Neural progenitor cell (in vitro differentiated cells): ENCODE measurements at regions not wholly inside any gene's neighbourhood (a gene's known extent, or its start where the extent isn't known, plus 50 kb on each side); places are given as distances from the start of the nearest gene placed in this dataset.

Experiments used
- DNase-seq: peaks from one replicate; pipeline ENCODE4 v3.0.0-alpha.2; 2016; ENCODE audit warnings: low spot score
- H2AFZ ChIP-seq: fragments of 200-600 bp; sonication (generic); replicated peaks from 2 replicates; pipeline ENCODE4 v1.6.1; 2016; ENCODE audit warnings: antibody characterized with exemption
- H3F3A ChIP-seq: fragments of 200-600 bp; sonication (generic); 2 replicates; pipeline ENCODE4 v1.6.1; 2016; ENCODE audit warnings: antibody characterized with exemption, low read depth
- H3K27ac ChIP-seq: fragments of 200-600 bp; sonication (generic); 2 replicates; pipeline ENCODE4 v1.5.1; 2016; ENCODE audit warnings: mild to moderate bottlenecking
- H3K27me3 ChIP-seq: fragments of 200-600 bp; sonication (generic); 2 replicates; pipeline ENCODE4 v1.6.1; 2016; ENCODE audit warnings: mild to moderate bottlenecking, moderate library complexity
- H3K36me3 ChIP-seq: fragments of 200-600 bp; sonication (generic); 2 replicates; pipeline ENCODE4 v1.5.1; 2016
- H3K4me1 ChIP-seq: fragments of 200-600 bp; sonication (generic); 2 replicates; pipeline ENCODE4 v1.6.1; 2016; ENCODE audit warnings: mixed run types
- H3K4me2 ChIP-seq: fragments of 200-600 bp; sonication (generic); 2 replicates; pipeline ENCODE4 v1.6.1; 2016
- H3K4me3 ChIP-seq: fragments of 200-600 bp; sonication (generic); 2 replicates; pipeline ENCODE4 v1.5.1; 2016
- H3K79me2 ChIP-seq: fragments of 200-600 bp; sonication (generic); 2 replicates; pipeline ENCODE4 v1.6.1; 2016; ENCODE audit warnings: low read depth
- H3K9ac ChIP-seq: fragments of 200-600 bp; sonication (generic); 2 replicates; pipeline ENCODE4 v1.6.1; 2016
- H3K9me3 ChIP-seq: fragments of 200-600 bp; sonication (generic); 2 replicates; pipeline ENCODE4 v1.5.1; 2016; ENCODE audit warnings: low read depth
- H4K20me1 ChIP-seq: fragments of 200-600 bp; sonication (generic); 2 replicates; pipeline ENCODE4 v1.6.1; 2016; ENCODE audit warnings: low read depth
- H3K27ac Mint-ChIP-seq: 3 replicates; pipeline ENCODE4 v1.8.0; 2021; ENCODE audit warnings: mixed read lengths
- H3K27me3 Mint-ChIP-seq: 2 replicates; pipeline ENCODE4 v1.8.0; 2022; ENCODE audit warnings: low read depth, mild to moderate bottlenecking, inconsistent platforms, moderate library complexity, mixed read lengths; ENCODE audit not compliant: insufficient read depth
- H3K36me3 Mint-ChIP-seq: 3 replicates; pipeline ENCODE4 v1.8.0; 2021; ENCODE audit warnings: mixed read lengths
- H3K4me1 Mint-ChIP-seq: 3 replicates; pipeline ENCODE4 v1.8.0; 2021; ENCODE audit warnings: mixed read lengths
- H3K4me3 Mint-ChIP-seq: 3 replicates; pipeline ENCODE4 v1.8.0; 2021; ENCODE audit warnings: mild to moderate bottlenecking, moderate library complexity, mixed read lengths
- H3K9me3 Mint-ChIP-seq: 3 replicates; pipeline ENCODE4 v1.8.0; 2020; ENCODE audit warnings: mixed read lengths
- EZH2 ChIP-seq: fragments of 200-600 bp; sonication (generic); IDR thresholded peaks from 2 replicates; pipeline ENCODE4 v1.6.1; 2017; ENCODE audit warnings: antibody characterized with exemption, mild to moderate bottlenecking, moderate library complexity
- EZH2phosphoT487 ChIP-seq: fragments of 200-600 bp; sonication (generic); IDR thresholded peaks from 2 replicates; pipeline ENCODE4 v1.6.1; 2017; ENCODE audit warnings: antibody characterized with exemption
- TF ChIP-seq, protein P1 (sequence below): fragments of 200-600 bp; sonication (generic); IDR thresholded peaks from 2 replicates; pipeline ENCODE4 v1.5.1; 2017; ENCODE audit warnings: antibody characterized with exemption, mild to moderate bottlenecking

DNA sequence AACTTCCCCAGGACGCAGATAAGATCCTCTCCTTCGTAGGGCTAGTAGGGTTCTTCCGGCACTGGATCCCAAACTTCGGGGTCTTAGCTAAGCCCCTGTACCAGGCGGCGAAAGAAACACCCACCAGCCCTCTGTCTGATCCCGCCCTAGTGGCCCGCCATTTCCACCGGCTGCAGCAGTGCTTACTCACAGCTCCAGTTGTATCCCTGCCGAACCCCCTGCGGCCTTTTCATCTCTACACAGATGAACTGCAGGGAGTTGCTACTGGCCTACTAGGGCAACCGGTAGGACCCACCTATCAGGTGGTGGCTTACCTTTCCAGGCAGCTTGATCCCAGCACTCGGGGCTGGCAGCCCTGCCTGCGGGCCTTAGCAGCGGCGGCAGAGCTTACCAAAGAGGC lies 961.2 kb downstream of the RPA4 start:
- Histone ChIP-seq H3K36me3 (no peaks in the 10 kb centered on the region), H3K9me3 (no peaks in the 10 kb centered on the region), H3K27me3 (no peaks in the 10 kb centered on the region), H3K79me2 (no peaks in the 10 kb centered on the region), H4K20me1 (no peaks in the 10 kb centered on the region), H3K4me3 (no peak overlapping the region), H3K27ac (no peak overlapping the region), H3F3A (no peaks in the 10 kb centered on the region), H3K4me2 (no peak overlapping the region), H3K9ac (no peak overlapping the region), H2AFZ (no peak overlapping the region), H3K4me1 (no peaks in the 10 kb centered on the region)
- no peak overlapping the region for H3K4me3 Mint-ChIP-seq
- H3K27ac Mint-ChIP-seq = no peak overlapping the region
- H3K36me3 Mint-ChIP-seq = peaks cover 35% of the 10 kb centered on the region
- DNase-seq = no peak
- no peaks in the 10 kb centered on the region for H3K4me1 Mint-ChIP-seq
- peaks cover 13% of the 10 kb centered on the region for H3K27me3 Mint-ChIP-seq
- H3K9me3 Mint-ChIP-seq = peaks cover 74% of the 10 kb centered on the region
- TF ChIP-seq EZH2phosphoT487 = no peak
- TF ChIP-seq, protein P1, sequence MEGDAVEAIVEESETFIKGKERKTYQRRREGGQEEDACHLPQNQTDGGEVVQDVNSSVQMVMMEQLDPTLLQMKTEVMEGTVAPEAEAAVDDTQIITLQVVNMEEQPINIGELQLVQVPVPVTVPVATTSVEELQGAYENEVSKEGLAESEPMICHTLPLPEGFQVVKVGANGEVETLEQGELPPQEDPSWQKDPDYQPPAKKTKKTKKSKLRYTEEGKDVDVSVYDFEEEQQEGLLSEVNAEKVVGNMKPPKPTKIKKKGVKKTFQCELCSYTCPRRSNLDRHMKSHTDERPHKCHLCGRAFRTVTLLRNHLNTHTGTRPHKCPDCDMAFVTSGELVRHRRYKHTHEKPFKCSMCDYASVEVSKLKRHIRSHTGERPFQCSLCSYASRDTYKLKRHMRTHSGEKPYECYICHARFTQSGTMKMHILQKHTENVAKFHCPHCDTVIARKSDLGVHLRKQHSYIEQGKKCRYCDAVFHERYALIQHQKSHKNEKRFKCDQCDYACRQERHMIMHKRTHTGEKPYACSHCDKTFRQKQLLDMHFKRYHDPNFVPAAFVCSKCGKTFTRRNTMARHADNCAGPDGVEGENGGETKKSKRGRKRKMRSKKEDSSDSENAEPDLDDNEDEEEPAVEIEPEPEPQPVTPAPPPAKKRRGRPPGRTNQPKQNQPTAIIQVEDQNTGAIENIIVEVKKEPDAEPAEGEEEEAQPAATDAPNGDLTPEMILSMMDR = no peak
- TF ChIP-seq EZH2 = no peak

DNA sequence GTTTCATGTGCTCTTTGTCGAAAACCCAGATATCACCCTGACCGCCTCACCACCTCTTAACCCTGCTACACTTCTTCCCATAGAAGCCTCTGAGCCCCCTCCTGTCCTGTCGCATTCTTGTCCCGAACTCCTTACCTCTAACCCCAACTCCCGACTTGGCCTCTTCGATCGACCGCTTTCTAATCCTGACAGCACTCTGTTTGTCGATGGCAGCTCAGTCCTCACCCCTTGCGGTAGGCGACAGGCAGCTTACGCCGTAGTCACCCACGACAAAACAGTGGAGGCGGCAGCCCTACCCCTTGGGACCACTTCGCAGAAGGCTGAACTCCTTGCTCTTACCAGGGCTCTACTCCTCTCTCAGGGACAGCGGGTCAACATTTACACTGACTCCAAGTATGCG lies 961.7 kb downstream of the RPA4 start:
- Histone ChIP-seq H3K79me2 (no peaks in the 10 kb centered on the region), H3K27me3 (no peaks in the 10 kb centered on the region), H3K4me1 (no peaks in the 10 kb centered on the region), H3K4me2 (no peak overlapping the region), H3F3A (no peaks in the 10 kb centered on the region), H3K9me3 (no peaks in the 10 kb centered on the region), H3K27ac (no peak overlapping the region), H4K20me1 (no peaks in the 10 kb centered on the region), H3K4me3 (no peak overlapping the region), H3K36me3 (no peaks in the 10 kb centered on the region), H3K9ac (no peak overlapping the region), H2AFZ (no peak overlapping the region)
- no peak for TF ChIP-seq EZH2
- TF ChIP-seq, protein P1 = no peak
- no peak for TF ChIP-seq EZH2phosphoT487
- H3K27ac Mint-ChIP-seq = no peak overlapping the region
- H3K36me3 Mint-ChIP-seq = peaks cover 35% of the 10 kb centered on the region
- peaks cover 74% of the 10 kb centered on the region for H3K9me3 Mint-ChIP-seq
- peaks cover 13% of the 10 kb centered on the region for H3K27me3 Mint-ChIP-seq
- no peaks in the 10 kb centered on the region for H3K4me1 Mint-ChIP-seq
- DNase-seq = no peak
- H3K4me3 Mint-ChIP-seq = peak overlapping the region; percentile 11

DNA sequence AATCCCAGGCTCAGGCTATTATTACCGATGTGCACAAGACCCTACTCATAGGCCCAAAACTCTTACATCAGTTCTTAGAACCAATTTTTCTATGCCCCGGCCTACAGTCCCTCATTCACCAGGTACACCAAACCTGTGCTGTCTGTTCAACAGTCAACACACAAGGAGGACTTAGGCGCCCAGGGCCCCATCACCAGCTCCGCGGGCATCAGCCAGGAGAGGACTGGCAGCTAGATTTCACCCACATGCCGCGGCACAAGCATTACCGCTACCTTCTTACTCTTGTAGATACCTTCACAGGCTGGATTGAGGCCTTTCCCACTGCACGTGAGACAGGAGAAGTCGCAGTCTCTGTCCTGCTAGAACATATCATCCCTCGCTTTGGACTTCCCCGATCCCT lies 962.5 kb downstream of the RPA4 start:
- Histone ChIP-seq H3K9ac (no peak overlapping the region), H4K20me1 (no peaks in the 10 kb centered on the region), H3K4me3 (no peak overlapping the region), H3F3A (no peaks in the 10 kb centered on the region), H3K9me3 (no peaks in the 10 kb centered on the region), H3K27me3 (no peaks in the 10 kb centered on the region), H3K4me1 (no peaks in the 10 kb centered on the region), H2AFZ (no peak overlapping the region), H3K4me2 (no peak overlapping the region), H3K27ac (no peak overlapping the region), H3K79me2 (no peaks in the 10 kb centered on the region), H3K36me3 (no peaks in the 10 kb centered on the region)
- H3K4me3 Mint-ChIP-seq = peak overlapping the region; percentile 24
- peaks cover 13% of the 10 kb centered on the region for H3K27me3 Mint-ChIP-seq
- peaks cover 35% of the 10 kb centered on the region for H3K36me3 Mint-ChIP-seq
- no peak overlapping the region for H3K27ac Mint-ChIP-seq
- H3K9me3 Mint-ChIP-seq = peaks cover 74% of the 10 kb centered on the region
- TF ChIP-seq EZH2phosphoT487 = no peak
- TF ChIP-seq EZH2 = no peak
- TF ChIP-seq, protein P1 = no peak
- no peaks in the 10 kb centered on the region for H3K4me1 Mint-ChIP-seq
- no peak for DNase-seq
